HG03378 (cell line): ENCODE measurements at regions not wholly inside any gene's neighbourhood (a gene's known extent, or its start where the extent isn't known, plus 50 kb on each side); places are given as distances from the start of the nearest gene placed in this dataset.
A peak's percentile ranks its signal among the peaks of the same experiment; 100 is the strongest.

Experiments
- ATAC-seq: cut with Tn5 transposase; IDR thresholded peaks from one replicate; pipeline ENCODE4 v1.9.1; 2021; ENCODE audit warnings: mild to moderate bottlenecking, moderate library complexity; ENCODE audit not compliant: unreplicated experiment

- no peak for ATAC-seq
These were observed 50.0 kb downstream of the PABIR2 start for GRCh38 chrX:134747006-134747405.

- ATAC-seq = no peak
These were observed 50.6 kb downstream of the PABIR2 start for GRCh38 chrX:134746410-134746785.

- no peak for ATAC-seq
These were observed 51.2 kb downstream of the PABIR2 start for GRCh38 chrX:134745636-134746409.

- ATAC-seq = no peak
These were observed 53.9 kb downstream of the PABIR2 start for GRCh38 chrX:134743091-134743490.

GRCh38 chrX:134742573-134742972 is 54.4 kb downstream of the PABIR2 start:
- ATAC-seq = no peak

GRCh38 chrX:134741746-134742145 is 55.3 kb downstream of the PABIR2 start:
- no peak for ATAC-seq

GRCh38 chrX:134738986-134739740 is 57.8 kb downstream of the PABIR2 start:
- ATAC-seq = no peak

GRCh38 chrX:134738445-134738844 is 58.6 kb downstream of the PABIR2 start:
- ATAC-seq = no peak

- no peak for ATAC-seq
These were observed 59.2 kb downstream of the PABIR2 start for GRCh38 chrX:134737721-134738369.

GRCh38 chrX:134737061-134737460 is 59.9 kb downstream of the PABIR2 start:
- no peak for ATAC-seq

- no peak for ATAC-seq
These were observed 60.6 kb downstream of the PABIR2 start for GRCh38 chrX:134736356-134736755.

GRCh38 chrX:134735015-134735414 is 62.0 kb downstream of the PABIR2 start:
- no peak for ATAC-seq

- ATAC-seq = no peak
These were observed 62.5 kb downstream of the PABIR2 start for GRCh38 chrX:134734466-134734952.

- no peak for ATAC-seq
These were observed 63.4 kb downstream of the PABIR2 start for GRCh38 chrX:134733591-134733990.

- ATAC-seq = no peak
These were observed 64.3 kb downstream of the PABIR2 start for GRCh38 chrX:134732676-134733075.

GRCh38 chrX:134732152-134732551 is 64.9 kb downstream of the PABIR2 start:
- ATAC-seq = no peak

GRCh38 chrX:134727363-134727762 is 69.1 kb upstream of the PLAC1 start:
- ATAC-seq = no peak

- ATAC-seq = no peak
These were observed 66.9 kb upstream of the PLAC1 start for GRCh38 chrX:134725103-134725690.

- ATAC-seq = no peak
These were observed 63.7 kb upstream of the PLAC1 start for GRCh38 chrX:134721766-134722532.

GRCh38 chrX:134718966-134719317 is 60.7 kb upstream of the PLAC1 start:
- peak; percentile 46 for ATAC-seq
